ENCODE measurements at regions not wholly inside any gene's neighbourhood (a gene's known extent, or its start where the extent isn't known, plus 50 kb on each side); places are given as distances from the start of the nearest gene placed in this dataset.

DNA sequence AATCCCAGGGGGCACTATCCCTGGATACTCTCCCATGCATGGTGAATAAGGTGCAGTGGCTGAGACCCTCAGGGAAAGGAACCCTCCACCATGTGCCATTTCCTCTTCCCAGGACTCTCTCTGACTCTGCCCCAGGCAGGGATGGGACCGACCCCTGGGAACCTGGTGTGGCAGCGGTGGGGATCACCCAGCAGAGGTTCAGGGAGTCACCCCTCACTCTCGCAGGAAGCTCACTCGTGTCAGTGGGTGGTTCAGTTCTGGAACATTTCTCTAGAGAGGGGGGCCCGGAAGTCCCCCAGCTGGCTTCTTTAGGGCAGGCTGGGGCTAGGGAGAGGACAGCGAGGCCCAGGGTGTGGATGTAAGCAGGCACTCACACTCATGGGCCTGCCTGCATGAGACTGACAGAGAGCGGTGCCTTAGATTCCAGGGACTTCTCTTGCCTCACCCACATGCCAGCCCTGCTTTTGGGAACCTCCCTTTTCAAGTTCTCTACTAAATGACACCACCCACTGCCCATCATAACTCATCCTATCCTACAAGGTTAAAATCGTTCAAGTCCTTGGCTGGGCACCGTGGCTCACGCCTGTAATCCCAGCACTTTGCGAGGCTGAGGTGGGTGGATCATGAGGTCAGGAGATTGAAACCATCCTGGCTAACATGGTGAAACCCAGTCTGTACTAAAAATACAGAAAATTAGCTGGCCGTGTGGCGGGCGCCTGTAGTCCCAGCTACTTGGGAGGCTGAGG lies 109.7 kb upstream of the SDK2 start:
- FAIRE-seq (no peak), DNase-seq (ENCODE audit: insufficient read length, low spot score) (no peak)
- TF ChIP-seq POLR2A (IDR thresholded peaks at IDR 0.05; ENCODE audit: low read depth, low read length), result no peak

- TF ChIP-seq POLR2A (IDR thresholded peaks at IDR 0.05; ENCODE audit: low read depth, low read length), result no peak
- DNase-seq (ENCODE audit: insufficient read length, low spot score), result no peak
- no peak for FAIRE-seq
Measured at GRCh38 chr17:73754886-73755400, 110.7 kb upstream of the SDK2 start.

DNA sequence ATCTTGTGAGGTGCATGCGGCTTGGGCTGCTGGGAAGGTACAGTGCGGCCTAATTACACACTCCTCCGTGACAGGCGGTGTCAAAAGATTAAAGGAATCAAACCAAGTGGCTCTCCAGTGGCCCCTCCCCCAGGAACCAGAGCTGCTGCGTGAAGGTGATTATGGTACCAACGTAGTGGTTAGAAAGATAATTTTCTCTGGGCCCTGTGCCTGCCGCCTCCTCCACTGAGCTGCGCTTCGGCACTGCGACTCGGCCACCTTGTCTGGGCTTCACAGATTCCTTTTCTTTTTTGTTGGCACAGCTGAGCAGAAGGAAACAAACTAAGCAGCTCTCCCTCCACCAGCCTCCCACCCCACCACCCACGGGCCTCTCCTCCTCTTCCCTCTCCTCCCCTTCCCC lies 113.2 kb upstream of the SDK2 start:
- FAIRE-seq, result no peak
- no peak for TF ChIP-seq POLR2A (IDR thresholded peaks at IDR 0.05; ENCODE audit: low read depth, low read length)
- no peak for DNase-seq (ENCODE audit: insufficient read length, low spot score)

DNA sequence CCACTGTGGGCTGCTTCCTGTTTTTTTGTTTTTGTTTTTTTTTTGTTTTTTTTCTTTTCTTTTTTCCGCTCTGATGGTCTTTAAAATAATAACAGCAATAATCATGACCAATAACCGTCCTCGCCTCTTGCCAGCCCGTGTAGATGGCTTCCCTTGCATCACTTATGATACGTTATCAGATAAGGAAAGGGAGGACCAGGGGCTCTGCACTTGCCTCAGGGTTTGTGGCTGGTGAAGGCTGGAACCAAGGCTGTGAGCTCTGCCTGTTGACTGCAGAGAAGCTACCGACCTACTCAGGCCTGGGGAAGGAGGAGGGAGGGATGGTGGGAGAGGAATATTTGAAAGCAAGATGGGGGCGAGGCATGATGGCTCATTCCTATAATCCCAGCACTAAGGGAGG lies 114.0 kb upstream of the SDK2 start:
- no peak for FAIRE-seq
- no peak for TF ChIP-seq POLR2A (IDR thresholded peaks at IDR 0.05; ENCODE audit: low read depth, low read length)
- no peak for DNase-seq (ENCODE audit: insufficient read length, low spot score)

- no peak for TF ChIP-seq POLR2A (IDR thresholded peaks at IDR 0.05; ENCODE audit: low read depth, low read length)
- FAIRE-seq, result no peak
- no peak for DNase-seq (ENCODE audit: insufficient read length, low spot score)
Measured at GRCh38 chr17:73759324-73759723, 115.1 kb upstream of the SDK2 start.

GRCh38 chr17:73759734-73760438 lies 115.6 kb upstream of the SDK2 start:
- TF ChIP-seq POLR2A (IDR thresholded peaks at IDR 0.05; ENCODE audit: low read depth, low read length), result no peak
- FAIRE-seq, result no peak
- no peak for DNase-seq (ENCODE audit: insufficient read length, low spot score)

- FAIRE-seq (no peak), DNase-seq (ENCODE audit: insufficient read length, low spot score) (no peak)
- no peak for TF ChIP-seq POLR2A (IDR thresholded peaks at IDR 0.05; ENCODE audit: low read depth, low read length)
Measured at GRCh38 chr17:73760439-73760758, 116.2 kb upstream of the SDK2 start.

DNA sequence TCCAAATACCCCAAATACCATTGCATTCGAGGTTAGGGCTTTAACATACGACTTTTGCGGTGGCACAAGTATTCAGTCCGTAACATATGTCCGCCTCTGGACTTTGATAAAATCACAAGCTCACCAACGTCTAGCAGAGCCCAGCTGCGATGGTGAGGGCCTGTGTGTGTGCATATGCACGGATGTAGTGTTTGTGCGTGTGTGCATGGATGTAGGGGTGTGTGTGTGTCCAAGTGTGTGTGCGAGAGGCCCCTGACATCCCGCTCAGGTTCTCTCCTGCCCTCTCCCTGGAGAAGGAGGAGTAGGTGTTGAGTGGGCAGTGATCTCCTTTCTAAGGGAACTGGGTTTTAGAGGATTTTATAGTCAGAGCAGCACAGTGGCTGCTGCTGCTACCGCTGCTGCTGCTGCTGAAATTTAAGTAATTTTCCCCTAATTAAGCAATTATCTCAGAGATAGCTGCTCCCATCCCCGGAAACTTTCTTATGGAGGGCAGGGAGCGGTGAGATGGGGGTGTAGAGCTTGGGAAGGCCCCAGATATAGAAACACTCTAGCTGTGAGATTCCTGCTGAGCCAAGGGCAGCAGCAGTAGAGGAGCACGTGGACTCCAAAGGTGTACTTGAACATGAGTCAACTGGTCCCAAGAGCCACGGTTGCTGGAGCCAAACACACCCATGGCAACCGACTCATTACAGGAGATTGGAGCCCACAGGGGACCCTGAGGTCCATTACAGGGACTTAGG lies 121.7 kb upstream of the SDK2 start:
- no peak for FAIRE-seq
- TF ChIP-seq POLR2A (IDR thresholded peaks at IDR 0.05; ENCODE audit: low read depth, low read length), result no peak
- no peak for DNase-seq (ENCODE audit: insufficient read length, low spot score)

DNA sequence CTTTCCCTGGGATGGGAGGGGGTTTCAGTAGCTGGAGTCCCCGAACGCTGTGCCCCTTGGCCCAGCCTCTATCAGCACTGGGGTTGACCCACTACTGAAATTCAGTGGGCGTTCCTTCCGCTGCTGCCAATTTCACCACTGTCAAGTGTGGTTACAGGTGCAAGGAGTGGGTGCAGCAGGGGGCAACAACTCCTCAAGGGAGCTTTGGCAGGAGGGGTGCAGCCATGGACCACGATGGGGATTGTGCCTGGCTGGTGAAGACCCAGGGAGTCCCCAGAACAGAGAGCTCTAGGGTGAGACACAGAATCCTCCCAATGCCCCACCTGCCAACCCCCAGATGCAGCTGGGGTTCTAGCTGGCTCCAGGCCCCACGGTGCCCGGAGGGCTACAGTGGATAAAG lies 123.5 kb upstream of the SDK2 start:
- FAIRE-seq (no peak), DNase-seq (ENCODE audit: insufficient read length, low spot score) (no peak)
- no peak for TF ChIP-seq POLR2A (IDR thresholded peaks at IDR 0.05; ENCODE audit: low read depth, low read length)

DNA sequence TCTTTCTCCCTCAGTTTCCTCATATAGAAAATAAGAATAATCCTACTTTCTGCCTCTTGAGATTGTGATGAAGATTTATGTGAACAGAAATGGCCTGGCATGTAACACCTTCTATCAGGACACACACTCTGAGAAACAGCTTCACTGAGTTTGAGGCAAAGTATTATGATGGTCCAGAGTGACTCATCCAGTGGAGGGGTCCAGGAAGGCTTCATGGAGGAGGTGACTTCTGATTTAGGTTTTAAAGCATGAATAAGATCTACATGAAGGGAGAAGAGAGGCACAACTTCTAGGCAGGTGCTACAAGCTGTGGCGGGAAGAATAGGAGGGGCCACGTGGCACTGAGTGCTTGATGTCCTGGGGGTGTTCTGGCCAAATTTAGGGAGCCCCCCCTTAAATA lies 124.4 kb upstream of the SDK2 start:
- DNase-seq (ENCODE audit: insufficient read length, low spot score), result no peak
- FAIRE-seq, result no peak
- no peak for TF ChIP-seq POLR2A (IDR thresholded peaks at IDR 0.05; ENCODE audit: low read depth, low read length)

GRCh38 chr17:73769479-73769878 lies 125.2 kb upstream of the SDK2 start:
- DNase-seq (ENCODE audit: insufficient read length, low spot score) (no peak), FAIRE-seq (no peak)
- no peak for TF ChIP-seq POLR2A (IDR thresholded peaks at IDR 0.05; ENCODE audit: low read depth, low read length)

DNA sequence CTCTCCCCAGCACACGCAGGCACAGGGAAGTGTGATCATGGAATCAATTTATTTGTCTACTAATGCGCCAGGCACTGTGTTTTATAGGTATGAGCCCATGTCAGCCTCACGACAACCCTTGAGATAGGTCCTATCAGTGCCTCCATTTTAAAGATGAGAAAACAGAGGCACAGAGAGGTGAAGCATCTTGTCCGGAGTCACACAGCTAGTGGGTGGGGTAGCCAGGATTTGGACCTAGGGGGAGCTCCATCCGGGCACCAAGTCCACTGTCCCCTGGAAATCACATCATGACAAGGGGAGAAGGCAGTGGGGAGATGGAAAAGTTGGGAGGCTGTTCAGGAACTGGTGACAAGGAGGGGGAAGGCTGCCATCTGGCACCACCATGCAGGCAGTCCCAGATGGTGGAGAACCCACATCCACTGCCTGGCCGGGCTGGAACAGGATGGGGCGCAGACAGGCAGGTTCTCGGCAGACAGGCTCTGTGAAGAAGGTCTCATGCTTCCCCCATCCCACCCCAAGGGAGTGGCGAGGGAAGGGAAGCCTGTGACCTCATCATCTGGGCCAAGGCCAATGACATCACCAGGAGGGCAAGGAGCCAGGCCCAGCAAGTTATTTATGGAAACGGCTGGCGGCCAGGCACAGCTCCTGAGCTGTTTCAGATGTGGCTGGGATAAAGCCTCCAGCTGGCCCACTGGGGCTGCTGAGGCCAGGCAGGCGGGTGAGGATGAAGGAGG lies 126.0 kb upstream of the SDK2 start:
- no peak for FAIRE-seq
- no peak for TF ChIP-seq POLR2A (IDR thresholded peaks at IDR 0.05; ENCODE audit: low read depth, low read length)
- DNase-seq (ENCODE audit: insufficient read length, low spot score), result peak; percentile 78

- FAIRE-seq, result no peak
Measured at GRCh38 chr17:73770849-73771229, 126.6 kb upstream of the SDK2 start.

More at GRCh38 chr17:73770849-73771229, 126.6 kb upstream of the SDK2 start:
- DNase-seq (ENCODE audit: insufficient read length, low spot score), result no peak
- no peak for TF ChIP-seq POLR2A (IDR thresholded peaks at IDR 0.05; ENCODE audit: low read depth, low read length)
